ENCODE measurements at regions not wholly inside any gene's neighbourhood (a gene's known extent, or its start where the extent isn't known, plus 50 kb on each side); places are given as distances from the start of the nearest gene placed in this dataset.

GRCh38 chr10:123385508-123386080, 231.4 kb downstream of the BUB3 start:
- Histone ChIP-seq H3K9ac (replicated peaks; ENCODE audit: extremely low read depth, insufficient read depth, low read length) (no peak overlapping the region), H3K36me3 (ENCODE audit: control insufficient read depth in 2 of 2, extremely low read depth in 1 of 2, insufficient read depth in 2 of 2, low read length in 2 of 2) (no peaks in the 10 kb centered on the region), H4K20me1 (replicated peaks; ENCODE audit: control insufficient read depth, extremely low read depth, insufficient read depth, low read length) (no peaks in the 10 kb centered on the region), H2AFZ (ENCODE audit: low read depth, low read length) (no peak overlapping the region), H3K4me2 (ENCODE audit: insufficient read depth, low read length) (no peak overlapping the region), H3K4me3 (replicated peaks in 1 of 3; ENCODE audit: insufficient read depth in 1 of 3, low read depth in 1 of 3, low read length in 3 of 3) (no peak overlapping the region), H3K27ac (ENCODE audit: insufficient read depth, low read depth, low read length) (no peak overlapping the region), H3K9me3 (replicated peaks; ENCODE audit: control insufficient read depth, insufficient read depth, low read length) (no peaks in the 10 kb centered on the region), H3K9me1 (replicated peaks; ENCODE audit: control insufficient read depth, extremely low read depth, insufficient read depth, low read length) (no peaks in the 10 kb centered on the region), H3K27me3 (ENCODE audit: control insufficient read depth in 2 of 2, insufficient read depth in 2 of 2, low read length in 2 of 2) (no peaks in the 10 kb centered on the region), H3K4me1 (ENCODE audit: control insufficient read depth, extremely low read depth, insufficient read depth, low read length) (no peaks in the 10 kb centered on the region), H3K79me2 (ENCODE audit: control insufficient read depth, insufficient read depth, low read length) (no peaks in the 10 kb centered on the region)
- no peak for TF ChIP-seq EZH2 (IDR thresholded peaks at IDR 0.05; ENCODE audit: borderline replicate concordance, low read depth, low read length, severe bottlenecking)
- no peak for TF ChIP-seq MAX (IDR thresholded peaks at IDR 0.05; ENCODE audit: insufficient read depth, insufficient read length)
- TF ChIP-seq MYC (IDR thresholded peaks at IDR 0.05; ENCODE audit: low read depth, low read length), result no peak
- TF ChIP-seq FOS (IDR thresholded peaks at IDR 0.05; ENCODE audit: borderline replicate concordance, insufficient read depth, low read length), result no peak
- no peak for TF ChIP-seq JUN (IDR thresholded peaks at IDR 0.05; ENCODE audit: borderline replicate concordance, insufficient read depth, insufficient read length, low read depth)
- no peak for TF ChIP-seq POLR2A (IDR thresholded peaks at IDR 0.05; ENCODE audit: low read depth, low read length)
- no peak for TF ChIP-seq GATA2 (IDR thresholded peaks at IDR 0.05; ENCODE audit: insufficient read depth, insufficient read length, low read depth, low read length)
- TF ChIP-seq CTCF (IDR thresholded peaks at IDR 0.05; ENCODE audit: extremely low read depth in 1 of 2, insufficient read depth in 1 of 2, low read depth in 1 of 2, low read length in 2 of 2), result no peak
- no peak for TF ChIP-seq POLR2AphosphoS5 (IDR thresholded peaks at IDR 0.05; ENCODE audit: insufficient read depth, low read depth, low read length)
- no TSS peak for BruUV-seq (replicated peaks)
- ChIA-PET CTCF (no interaction called here), POLR2A (no interaction called here)
- FAIRE-seq (no peak), DNase-seq (ENCODE audit: low read depth, low spot score) (no peak)
- dilution Hi-C loops (cut with MboI; ENCODE audit: extremely low pct_ligation_motif_present, low sequenced_read_pairs) (no loop called here), intact Hi-C loops (cut with micrococcal nuclease) (no loop called here)
